ENCODE measurements at regions not wholly inside any gene's neighbourhood (a gene's known extent, or its start where the extent isn't known, plus 50 kb on each side); places are given as distances from the start of the nearest gene placed in this dataset.
A peak's percentile ranks its signal among the peaks of the same experiment; 100 is the strongest.

DNA sequence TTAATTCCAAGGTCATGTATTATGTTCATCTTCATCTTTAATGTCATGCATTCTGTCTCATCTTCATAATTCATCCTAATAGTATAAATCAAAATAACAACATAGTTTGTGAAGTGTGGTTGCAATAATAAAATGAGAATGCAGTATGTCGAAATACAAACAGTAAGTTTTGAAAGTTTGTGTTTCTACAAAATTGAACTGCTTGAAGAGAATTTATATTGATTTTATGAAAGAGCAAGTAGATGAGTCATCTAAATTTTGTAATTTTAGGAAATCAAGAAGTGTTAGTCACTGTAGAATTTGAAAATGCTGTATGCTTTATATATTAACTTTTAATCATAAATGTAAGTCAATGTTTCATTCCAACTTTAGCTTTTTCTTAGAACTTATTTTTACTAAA, 190.5 kb upstream of the PPP1R3A start:
- DNase-seq: no peak

DNA sequence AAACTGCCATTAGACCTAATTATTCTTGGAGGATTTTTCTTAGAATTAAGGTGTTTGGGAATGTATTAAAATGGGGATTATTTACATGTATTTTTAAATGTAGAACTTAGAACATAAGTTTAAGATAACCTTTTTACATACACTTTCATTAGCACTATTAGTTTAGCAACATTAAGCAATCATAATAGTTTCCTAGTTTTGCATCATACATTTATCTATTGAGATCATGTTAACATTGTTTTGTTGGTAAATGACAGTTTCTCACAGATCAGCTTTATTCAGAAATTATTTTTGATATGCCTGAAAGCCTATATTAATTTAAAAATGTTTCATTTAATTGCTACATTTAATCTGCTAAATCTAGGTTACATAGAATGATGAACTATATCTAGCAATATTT, 189.7 kb upstream of the PPP1R3A start:
- DNase-seq: no peak

DNA sequence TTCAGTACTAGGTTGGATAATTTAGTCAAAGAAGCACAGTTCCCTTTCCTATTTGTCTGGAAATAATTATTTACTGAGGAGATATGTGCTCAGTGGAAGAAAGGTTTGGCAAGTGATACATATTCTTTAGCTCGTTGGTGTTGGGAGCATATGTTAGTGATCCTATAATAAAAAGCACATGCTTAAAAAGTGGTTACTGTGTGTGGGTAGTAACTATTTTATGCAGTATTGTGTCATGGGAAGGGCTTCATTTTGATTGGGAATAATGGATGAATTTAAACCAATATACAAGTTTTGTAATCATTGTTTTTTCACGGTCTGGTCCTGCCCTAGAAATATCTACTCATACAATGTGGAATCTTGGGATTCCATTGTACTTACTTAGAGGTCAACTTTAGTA, 188.7 kb upstream of the PPP1R3A start:
- DNase-seq: no peak

- DNase-seq: no peak
These were observed 185.2 kb upstream of the PPP1R3A start for GRCh38 chr7:114104035-114104434.

- DNase-seq: no peak
These were observed 184.2 kb upstream of the PPP1R3A start for GRCh38 chr7:114102996-114103395.

- DNase-seq: no peak
These were observed 183.3 kb upstream of the PPP1R3A start for GRCh38 chr7:114102131-114102530.

DNA sequence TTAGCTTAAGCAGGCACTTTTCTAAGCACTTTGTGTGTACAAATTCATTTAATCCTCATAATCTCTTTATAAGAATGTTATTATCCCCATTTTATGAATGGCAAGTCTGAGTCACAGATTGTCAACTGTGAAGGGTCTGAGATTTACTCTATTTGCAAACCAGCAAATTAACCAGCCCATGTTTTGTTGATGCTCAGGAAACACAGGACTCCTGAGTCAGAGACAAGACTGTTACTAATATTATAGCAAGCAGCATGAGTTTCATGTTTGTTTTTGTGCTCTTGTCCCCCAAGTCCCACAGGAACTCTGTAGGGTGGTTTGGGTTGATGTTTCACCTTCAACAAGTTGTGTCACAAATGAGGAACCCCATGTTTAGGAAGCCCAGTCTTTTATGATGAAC, 182.0 kb upstream of the PPP1R3A start:
- no peak for DNase-seq

DNA sequence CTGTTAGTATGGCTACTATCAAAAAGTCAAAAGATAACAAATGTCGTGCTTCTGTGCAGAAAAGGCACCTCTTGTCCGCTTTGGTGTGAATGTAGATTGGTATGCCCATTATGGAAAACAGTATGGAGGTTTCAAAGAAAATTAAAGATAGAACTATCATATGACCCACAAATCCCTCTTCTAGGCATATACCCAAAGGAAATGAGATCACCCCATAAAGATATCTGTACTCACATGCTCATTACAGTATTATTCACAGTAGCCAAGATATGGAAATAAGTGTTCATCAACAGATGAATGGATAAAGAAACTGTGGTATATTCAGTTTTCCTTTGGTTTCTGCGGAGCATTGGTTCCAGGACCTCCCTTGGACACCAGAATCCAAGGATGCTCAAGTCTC, 180.5 kb upstream of the PPP1R3A start:
- DNase-seq: no peak

DNA sequence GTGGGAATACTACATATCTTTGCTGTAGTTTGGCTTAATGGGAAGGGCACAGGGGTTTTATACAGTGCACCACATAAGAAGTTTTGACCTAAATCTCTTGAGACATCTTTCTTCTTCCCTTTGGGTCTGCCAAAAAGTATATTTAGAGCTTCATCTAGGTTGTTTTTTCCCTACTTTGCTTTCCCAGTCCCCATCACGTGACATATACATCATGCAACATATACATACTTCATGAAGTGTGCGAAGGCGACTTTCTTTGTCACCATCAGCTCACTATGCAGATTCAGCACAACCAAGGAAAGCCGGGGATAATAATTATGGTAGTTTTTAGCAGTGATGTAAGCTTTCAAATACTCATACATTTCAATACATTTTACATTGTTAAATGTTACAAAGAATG, 177.1 kb upstream of the PPP1R3A start:
- DNase-seq: no peak

GRCh38 chr7:114088470-114088940, 169.7 kb upstream of the PPP1R3A start:
- no peak for DNase-seq

GRCh38 chr7:114087653-114088469, 169.1 kb upstream of the PPP1R3A start:
- no peak for DNase-seq

- DNase-seq: no peak
These were observed 168.3 kb upstream of the PPP1R3A start for GRCh38 chr7:114086914-114087652.

- DNase-seq: no peak
These were observed 167.7 kb upstream of the PPP1R3A start for GRCh38 chr7:114086537-114086913.

DNA sequence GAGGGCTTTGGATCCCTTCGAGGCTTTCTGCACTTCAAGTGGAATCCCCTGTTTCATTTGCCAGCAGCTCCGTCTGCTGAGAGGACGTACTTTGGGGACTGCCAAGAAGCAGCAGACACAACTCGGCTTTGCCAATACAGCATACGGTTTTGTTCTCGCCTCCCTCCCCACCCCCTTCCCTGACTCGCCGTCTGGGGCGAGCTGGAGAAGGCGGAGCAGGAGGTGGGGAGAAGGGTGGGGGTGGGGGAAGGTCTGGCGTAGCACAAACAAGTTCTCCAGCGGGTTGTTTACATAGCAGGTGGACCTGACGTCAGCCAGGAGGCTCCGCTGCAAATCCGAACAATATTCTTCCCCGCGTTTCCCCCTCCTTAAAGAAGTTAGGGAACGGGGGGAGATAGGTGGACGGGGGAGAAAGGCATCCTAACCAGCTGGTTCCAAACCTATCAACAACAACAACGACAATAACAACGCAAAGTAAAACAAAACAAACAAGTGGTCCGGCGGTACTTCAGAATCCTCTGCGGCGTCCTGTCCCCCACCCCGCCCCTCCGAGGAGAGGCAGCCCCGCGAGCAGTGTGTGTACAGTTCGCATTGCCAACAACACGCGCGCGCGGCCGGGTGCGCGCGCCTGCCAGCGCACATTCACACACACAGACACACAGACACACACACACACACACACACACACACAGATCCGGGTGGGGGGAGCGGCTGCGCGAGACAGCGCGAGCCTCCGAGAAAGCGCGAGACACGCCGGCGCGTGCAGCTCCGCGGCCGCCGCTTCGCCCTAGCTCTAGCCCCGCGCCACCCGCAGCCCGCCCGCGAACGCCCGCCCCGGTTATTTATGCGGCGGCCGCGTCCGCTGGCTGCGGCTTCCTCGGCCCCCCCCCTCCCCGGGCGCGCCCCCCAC, 167.0 kb upstream of the PPP1R3A start:
- peak; percentile 14 for DNase-seq

DNA sequence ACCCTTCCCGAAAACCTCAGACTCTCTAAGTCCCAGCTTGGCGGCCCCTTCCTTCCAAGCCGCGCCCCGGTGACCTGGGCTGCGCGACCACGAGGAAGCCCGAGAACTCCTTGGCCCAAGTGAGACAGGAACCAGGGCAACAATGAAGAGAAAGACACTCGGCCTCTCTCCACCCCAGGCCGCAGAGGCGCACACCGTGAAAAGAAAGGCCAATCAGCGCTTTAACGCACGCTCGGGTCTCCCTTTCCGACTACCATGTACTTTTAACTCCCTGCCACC, 166.4 kb upstream of the PPP1R3A start:
- DNase-seq: no peak

DNA sequence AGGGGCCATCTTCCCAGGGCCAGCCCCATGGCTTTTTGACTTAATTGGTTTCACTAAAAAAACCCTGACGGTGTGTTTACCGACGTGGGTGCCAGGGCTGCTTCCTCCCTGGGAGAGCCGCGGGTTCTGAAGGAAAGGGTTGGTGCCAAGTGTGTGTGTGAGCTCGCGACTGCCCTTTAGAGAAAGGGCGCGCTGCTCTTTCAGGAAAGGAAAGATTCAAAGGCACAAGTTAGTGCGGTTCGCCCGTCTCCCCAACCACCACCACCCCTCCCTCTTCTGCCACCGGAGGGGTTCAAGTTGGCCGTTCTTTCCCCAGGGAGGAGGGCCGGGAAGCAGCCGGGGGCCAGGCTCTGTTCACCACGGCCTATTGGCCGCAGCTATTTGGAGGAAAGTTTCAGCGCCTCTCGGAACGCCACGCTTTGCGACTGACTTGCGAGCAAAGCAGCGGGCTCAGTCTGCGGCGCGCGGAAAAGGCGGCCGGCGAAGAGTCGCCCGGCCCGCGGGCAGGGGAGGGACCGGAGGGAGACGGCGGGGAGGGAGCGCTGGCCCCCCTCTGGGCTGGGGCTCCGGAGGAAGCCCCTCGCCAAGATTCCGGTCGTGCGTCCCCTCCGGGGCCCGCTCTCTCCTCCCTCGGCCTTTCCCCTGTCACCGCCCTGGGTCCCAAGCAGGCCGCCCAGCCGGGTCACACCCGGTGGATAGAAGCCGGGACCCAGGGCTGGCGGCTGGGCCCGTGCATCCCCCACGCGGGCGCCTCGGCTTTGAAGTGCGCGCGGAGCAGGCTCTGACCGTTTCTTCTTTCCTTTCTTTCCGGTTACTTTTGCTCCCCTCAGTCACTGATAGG, 165.9 kb upstream of the PPP1R3A start:
- DNase-seq: peak; percentile 11

DNA sequence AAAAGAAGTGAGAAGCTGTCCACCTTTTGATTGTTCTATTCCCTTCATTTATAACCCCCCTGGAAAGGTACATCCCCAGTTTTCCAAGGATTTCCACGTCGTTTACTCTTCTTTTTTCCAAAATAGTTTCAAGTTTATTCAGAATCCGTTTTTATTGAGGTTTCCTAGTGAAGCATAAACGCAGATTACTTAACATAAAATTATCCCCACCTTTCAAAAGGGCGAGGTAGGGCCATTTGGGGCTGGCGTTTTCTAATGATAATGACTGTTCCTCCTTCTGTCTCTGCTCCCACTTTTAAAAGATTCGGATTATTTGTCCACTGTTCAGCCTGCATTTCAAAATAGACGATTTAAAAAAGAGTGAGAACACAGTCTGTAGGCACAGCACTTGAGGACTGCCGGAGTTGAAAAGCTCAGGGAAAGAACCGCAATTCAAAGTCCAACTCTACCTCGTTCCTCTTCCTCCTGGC, 165.2 kb upstream of the PPP1R3A start:
- no peak for DNase-seq

GRCh38 chr7:114083166-114084001, 164.6 kb upstream of the PPP1R3A start:
- no peak for DNase-seq

- no peak for DNase-seq
These were observed 163.9 kb upstream of the PPP1R3A start for GRCh38 chr7:114082642-114083165.

GRCh38 chr7:114081606-114082425, 163.0 kb upstream of the PPP1R3A start:
- DNase-seq: no peak

Measured in activated naive CD4-positive, alpha-beta T cell treated with anti-CD3 and anti-CD28 coated beads, Interleukin-2, amount 50 U/mL, for 16 hours (primary cell).